22Rv1 (cell line): ENCODE measurements at regions not wholly inside any gene's neighbourhood (a gene's known extent, or its start where the extent isn't known, plus 50 kb on each side); places are given as distances from the start of the nearest gene placed in this dataset.

Experiments used
- ZFX ChIP-seq: fragments of 450-650 bp; IDR thresholded peaks from 2 replicates; pipeline ENCODE4 v1.6.1; 2017; ENCODE audit warnings: antibody characterized with exemption, borderline replicate concordance
- TF ChIP-seq, protein P1 (sequence below): fragments of 450-650 bp; IDR thresholded peaks from 2 replicates; pipeline ENCODE4 v1.5.1; 2017; ENCODE audit warnings: mild to moderate bottlenecking

DNA sequence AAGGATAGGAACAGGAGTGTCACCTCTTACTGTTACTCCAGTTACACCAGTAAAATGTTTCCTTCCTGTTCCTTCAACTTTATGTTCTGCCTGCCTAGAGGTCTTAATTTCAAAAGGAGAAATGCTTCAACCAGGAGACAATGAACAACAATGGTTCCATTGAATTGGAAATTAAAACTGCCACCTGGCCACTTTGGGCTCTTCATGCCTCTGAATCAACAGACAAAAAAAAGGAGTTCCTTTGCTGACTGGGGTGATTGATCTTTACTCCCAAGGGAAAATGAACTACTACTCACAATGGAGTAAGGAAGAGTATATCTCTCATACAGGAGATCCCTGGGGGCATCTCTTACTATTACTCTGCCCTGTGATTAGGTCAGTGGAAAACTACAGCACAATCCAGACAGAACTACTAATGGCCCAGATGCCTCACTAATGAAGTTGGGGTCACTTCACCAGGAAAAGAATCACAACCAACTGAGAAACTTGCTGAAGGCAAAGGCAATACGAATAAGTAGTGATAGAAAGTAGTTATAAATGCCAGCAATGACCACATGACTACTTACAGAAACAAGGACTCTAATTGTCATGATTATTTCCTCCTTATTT is 76.6 kb upstream of the PRDX6 start:
- TF ChIP-seq, protein P1, sequence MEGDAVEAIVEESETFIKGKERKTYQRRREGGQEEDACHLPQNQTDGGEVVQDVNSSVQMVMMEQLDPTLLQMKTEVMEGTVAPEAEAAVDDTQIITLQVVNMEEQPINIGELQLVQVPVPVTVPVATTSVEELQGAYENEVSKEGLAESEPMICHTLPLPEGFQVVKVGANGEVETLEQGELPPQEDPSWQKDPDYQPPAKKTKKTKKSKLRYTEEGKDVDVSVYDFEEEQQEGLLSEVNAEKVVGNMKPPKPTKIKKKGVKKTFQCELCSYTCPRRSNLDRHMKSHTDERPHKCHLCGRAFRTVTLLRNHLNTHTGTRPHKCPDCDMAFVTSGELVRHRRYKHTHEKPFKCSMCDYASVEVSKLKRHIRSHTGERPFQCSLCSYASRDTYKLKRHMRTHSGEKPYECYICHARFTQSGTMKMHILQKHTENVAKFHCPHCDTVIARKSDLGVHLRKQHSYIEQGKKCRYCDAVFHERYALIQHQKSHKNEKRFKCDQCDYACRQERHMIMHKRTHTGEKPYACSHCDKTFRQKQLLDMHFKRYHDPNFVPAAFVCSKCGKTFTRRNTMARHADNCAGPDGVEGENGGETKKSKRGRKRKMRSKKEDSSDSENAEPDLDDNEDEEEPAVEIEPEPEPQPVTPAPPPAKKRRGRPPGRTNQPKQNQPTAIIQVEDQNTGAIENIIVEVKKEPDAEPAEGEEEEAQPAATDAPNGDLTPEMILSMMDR: no peak
- no peak for TF ChIP-seq ZFX
